GM12864 (cell line): ENCODE measurements at regions not wholly inside any gene's neighbourhood (a gene's known extent, or its start where the extent isn't known, plus 50 kb on each side); places are given as distances from the start of the nearest gene placed in this dataset.

Experiments
- DNase-seq: peaks from one replicate; pipeline ENCODE4 v3.0.0-alpha.2; 2011; ENCODE audit warnings: low read depth
- H3K4me3 ChIP-seq: 2 replicates; pipeline ENCODE4 v1.5.1; 2011; ENCODE audit warnings: mild to moderate bottlenecking, low read depth, low read length, control low read depth
- CTCF ChIP-seq: IDR thresholded peaks from 2 replicates; pipeline ENCODE4 v1.5.1; 2011; ENCODE audit warnings: low read depth, mild to moderate bottlenecking, moderate library complexity, low read length, control low read depth, inconsistent platforms; ENCODE audit errors: missing control alignments

- H3K4me3 ChIP-seq = no peak overlapping the region
- TF ChIP-seq CTCF = no peak
- no peak for DNase-seq
Observed at GRCh38 chr2:34492561-34493455, 893.7 kb upstream of the FAM98A start.

GRCh38 chr2:34486965-34487364 is 887.9 kb upstream of the FAM98A start:
- H3K4me3 ChIP-seq = no peak overlapping the region
- TF ChIP-seq CTCF = no peak
- DNase-seq = no peak

- DNase-seq = no peak
- no peak overlapping the region for H3K4me3 ChIP-seq
- TF ChIP-seq CTCF = no peak
Observed at GRCh38 chr2:34481542-34481941, 882.4 kb upstream of the FAM98A start.

- DNase-seq = no peak
- no peak overlapping the region for H3K4me3 ChIP-seq
- no peak for TF ChIP-seq CTCF
Observed at GRCh38 chr2:34480366-34480765, 881.3 kb upstream of the FAM98A start.

GRCh38 chr2:34475156-34475555 is 876.1 kb upstream of the FAM98A start:
- TF ChIP-seq CTCF = no peak
- no peak for DNase-seq
- no peak overlapping the region for H3K4me3 ChIP-seq

GRCh38 chr2:34474646-34475045 is 875.5 kb upstream of the FAM98A start:
- no peak overlapping the region for H3K4me3 ChIP-seq
- no peak for TF ChIP-seq CTCF
- no peak for DNase-seq

GRCh38 chr2:34447097-34447496 is 848.0 kb upstream of the FAM98A start:
- H3K4me3 ChIP-seq = no peak overlapping the region
- no peak for DNase-seq
- TF ChIP-seq CTCF = no peak
